T-helper 22 cell (primary cell): ENCODE measurements at regions not wholly inside any gene's neighbourhood (a gene's known extent, or its start where the extent isn't known, plus 50 kb on each side); places are given as distances from the start of the nearest gene placed in this dataset.
"Not testable (repeated sequence)": the region's sequence is repeated elsewhere in the genome, so short reads cannot be mapped to it uniquely, and the experiment has no call there.

Experiments used
- DNase-seq: peaks from one replicate; pipeline ENCODE4 v3.0.0-alpha.2; 2020; ENCODE audit warnings: low read depth

DNA sequence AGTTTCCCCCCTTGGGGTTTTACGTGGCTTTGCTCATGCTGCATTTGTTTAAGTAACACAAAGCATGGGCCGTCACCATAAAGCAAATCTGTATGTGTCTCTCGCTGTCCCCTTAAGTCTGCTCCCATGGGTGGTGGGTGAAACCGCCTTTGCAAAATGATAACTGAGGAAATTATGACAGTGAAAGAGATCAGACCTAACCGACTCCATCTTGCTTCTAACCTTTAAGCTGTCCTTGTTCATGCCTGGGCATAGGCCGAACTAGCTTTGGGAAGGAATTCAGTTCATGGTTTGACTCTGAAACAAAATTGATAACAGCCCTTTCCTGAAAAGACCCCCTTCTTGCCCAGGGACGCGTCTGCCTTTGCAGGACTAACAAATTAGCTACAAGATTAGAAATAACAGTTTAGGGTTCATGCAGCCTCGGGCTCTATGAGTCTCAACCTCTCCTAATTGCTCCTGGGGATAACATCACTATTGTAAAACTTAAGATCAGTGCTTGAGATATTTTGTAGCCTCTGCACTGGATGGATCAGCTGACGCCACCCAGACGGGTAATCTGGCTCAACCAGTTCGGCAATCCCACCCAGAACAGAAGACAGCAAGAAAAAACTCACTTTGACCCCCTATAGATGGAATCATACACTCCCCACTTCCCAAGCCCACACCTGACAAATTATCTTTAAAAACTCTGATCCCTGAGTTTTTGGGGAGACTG is 623.7 kb downstream of the TYW1 start:
- DNase-seq = no peak

DNA sequence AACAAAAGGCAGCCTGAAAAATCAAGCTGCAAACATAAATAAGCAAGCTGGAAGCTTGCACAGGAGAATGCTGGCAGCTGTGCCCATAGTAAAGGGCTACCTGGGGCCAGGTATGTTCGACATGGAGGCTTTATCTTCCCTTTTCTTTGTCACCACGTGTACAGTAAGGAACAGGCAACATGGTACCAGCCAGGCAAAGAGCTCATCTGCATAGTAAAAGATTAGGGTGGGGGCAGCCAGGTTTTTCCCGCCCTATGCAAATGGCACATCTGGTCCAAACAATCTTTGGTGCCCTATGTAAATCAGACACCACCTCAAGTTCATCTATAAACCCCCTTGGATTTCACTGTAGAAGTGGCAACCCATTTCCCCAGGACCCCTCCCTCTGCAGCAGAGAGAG is 625.1 kb downstream of the TYW1 start:
- DNase-seq = no peak

DNA sequence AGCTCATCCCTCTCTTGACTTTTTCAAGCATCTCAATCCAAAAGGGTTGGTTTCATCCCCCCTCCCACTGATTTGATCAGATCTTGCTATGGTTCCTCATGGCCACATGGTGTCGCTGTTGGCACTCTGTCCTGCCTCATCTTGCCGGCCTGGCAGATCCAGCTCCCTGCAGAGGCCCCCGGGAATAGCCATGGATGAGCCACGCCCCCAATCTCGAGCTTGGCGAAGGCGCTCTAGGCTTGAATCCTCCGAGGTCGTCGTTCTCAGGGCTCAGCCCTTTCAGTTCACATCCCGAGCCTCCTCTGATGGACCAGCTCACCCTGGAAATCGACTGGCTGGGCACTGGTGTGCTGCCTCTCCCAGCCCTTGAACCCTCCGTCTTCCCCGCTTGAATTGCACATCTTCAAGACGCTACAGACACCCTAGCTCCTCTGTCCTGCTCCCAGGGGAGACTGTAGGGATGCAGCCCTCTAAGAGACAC is 628.7 kb downstream of the TYW1 start:
- no peak for DNase-seq

DNA sequence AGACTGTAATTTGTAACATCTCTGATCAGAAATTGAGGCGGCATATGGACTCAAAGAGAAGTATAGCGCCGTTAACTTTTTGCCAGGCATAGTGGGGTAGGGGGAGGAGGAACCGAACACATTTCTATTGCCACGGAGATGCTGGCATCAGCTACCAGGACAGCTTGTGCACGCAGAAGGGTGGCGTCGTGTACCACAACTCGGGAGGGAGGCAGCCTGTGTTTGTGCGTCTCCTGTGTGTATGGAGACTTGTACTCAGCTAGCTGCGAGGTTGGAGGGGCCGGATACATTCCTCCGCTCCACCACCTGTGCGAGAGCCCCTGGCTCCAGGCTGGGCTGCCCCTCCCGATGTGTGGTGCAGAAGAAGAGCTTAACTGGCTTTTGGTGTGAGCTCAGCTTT is 634.8 kb downstream of the TYW1 start:
- no peak for DNase-seq

DNA sequence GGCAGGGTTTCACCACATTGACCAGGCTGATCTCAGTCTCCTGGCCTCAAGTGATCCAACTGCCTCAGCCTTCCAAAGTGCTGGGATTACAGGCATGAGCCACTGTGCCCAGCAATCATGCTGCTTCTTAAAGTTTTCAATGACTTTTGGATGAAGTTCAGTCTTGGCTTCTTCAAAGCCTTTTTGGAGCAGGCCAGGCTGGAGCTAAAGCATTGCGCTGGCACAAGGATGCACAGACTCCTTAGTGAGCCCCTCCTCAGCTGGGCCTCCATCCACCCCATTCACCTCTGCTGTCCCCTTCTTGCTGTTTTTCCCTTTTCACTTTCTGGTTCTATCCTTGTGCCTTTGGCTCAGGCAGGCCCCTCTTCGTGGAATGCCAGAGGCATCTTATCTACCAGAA is 638.6 kb downstream of the TYW1 start:
- no peak for DNase-seq

DNA sequence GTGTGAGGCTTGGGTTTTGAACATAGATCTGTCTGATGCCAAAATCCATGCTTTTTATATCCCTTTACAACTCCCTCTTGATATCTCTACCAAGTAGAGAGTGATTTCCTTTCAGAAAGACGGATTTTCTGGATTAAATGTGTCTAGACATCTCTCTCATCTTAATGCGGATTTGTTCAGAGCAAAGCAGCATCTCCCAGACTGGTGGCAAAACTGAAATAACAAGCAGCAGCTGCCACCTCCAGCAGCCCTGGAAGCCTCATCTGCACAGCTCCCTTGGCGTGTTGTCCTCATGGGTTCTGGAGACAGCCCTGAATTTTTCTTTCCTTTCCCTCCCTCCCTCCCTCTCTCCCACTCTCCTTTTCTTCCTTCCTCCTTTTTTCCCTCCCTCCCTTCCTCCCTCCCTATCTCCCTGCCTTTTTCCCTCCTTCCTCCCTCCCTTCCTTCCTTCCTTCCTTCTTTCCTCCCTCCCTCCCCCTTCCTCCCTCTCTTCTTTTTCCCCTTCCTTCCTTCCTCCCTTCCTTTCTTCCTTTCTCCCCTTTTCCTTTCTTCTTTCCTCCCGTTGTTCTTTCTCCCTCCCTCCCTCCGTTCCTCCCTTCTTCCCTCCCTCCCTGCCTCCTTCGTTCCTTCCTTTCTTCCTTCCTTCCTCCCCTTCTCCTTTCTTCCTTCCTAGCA is 639.9 kb downstream of the TYW1 start:
- DNase-seq = no peak

DNA sequence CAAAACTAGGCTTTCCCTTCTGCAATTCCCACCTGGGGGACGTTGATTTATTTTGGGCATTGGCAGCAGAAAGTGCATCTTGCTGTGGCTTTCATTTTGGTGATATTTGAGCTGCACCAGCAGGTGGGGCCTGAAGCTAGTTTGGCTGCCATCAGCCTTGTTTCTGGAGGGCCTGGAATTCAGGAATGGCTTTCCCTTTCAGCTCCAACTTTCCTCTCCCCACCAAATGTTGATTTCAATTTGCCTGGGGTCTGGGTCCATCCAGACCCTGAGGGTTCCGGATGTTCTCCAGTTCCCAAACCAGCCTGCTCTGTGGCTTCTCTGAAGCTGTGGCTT is 640.4 kb downstream of the TYW1 start:
- no peak for DNase-seq

DNA sequence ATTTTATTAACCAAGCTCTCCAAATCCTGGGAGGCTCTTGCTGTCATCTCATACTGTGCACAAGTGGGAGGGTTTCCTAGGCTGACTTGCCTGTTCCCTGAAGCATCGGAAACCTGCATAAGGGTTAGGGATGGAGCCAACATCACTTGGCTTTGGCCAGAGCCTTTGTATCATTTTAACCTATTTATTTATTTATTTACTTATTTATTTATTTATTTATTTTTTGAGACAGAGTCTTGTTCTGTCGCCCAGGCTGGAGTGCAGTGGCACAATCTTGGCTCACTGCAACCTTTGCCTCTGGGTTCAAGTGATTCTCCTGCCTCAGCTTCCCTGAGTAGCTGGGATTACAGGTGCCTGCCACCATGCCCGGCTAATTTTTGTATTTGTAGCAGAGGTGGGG is 645.9 kb downstream of the TYW1 start:
- DNase-seq = not testable (repeated sequence)

DNA sequence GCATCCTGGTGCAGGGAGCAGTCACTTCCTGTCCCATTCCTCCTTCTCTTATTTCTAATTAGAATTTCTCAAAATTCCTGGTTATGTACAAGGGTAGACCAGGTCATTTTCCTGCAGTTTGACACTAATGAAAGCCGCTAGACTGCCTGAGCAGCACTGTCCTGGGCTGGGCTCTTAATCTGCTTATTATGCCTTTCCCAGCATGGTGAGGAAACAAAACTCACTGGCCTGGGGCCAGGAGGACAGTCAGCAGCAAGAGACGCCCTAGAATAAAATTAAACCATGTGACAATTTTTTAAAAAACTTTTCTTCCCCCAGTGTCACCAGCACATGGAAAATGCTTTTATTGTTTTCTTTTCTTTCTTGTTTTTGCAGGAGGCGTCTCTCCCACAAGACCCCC is 647.5 kb downstream of the TYW1 start:
- DNase-seq = no peak

DNA sequence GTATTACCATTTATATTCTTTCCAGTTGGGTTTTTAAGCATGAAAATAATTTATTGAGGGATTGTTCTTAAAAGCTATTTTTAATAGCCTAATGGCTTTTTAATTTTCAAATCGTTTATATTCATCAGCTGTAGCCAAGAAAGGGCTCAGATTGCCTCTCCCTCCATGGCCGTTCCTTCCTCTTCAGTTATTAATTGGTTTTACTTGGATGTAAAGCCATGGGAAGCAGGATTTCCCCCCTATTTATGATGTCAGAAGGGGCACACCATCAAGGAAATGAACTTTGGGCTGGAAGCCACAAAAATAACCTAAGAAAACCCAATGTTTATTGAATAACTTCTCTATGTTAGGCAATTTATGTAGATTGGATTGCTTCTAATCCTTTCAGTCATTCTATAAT is 656.3 kb downstream of the TYW1 start:
- no peak for DNase-seq

DNA sequence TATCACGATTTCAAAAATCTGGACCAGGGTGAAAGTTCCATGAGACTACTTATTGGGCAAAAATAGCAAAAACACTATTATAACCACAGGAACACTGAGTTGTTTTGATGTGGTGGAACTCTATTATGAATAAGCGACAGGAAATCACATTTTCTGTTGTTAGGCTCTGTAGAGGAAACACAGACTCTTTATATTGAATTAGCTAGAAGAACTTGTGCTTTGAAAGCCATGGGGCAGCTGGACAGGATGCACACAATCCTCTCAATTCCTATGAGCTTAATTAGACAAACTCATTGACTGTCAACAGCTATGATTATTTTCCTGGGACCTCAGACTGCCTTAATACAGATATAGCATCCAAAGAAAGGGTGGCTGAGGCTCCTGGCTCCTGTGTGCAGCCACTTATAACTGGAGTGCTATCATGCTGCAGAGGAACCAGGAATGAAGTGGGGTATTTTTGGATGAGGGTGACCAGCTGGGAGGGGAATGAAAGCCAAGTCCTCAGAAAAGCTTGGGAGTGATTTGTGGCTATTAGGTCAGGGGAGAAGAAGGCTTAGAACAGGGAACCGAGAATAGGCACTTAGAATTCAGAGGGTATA is 657.3 kb downstream of the TYW1 start:
- no peak for DNase-seq

DNA sequence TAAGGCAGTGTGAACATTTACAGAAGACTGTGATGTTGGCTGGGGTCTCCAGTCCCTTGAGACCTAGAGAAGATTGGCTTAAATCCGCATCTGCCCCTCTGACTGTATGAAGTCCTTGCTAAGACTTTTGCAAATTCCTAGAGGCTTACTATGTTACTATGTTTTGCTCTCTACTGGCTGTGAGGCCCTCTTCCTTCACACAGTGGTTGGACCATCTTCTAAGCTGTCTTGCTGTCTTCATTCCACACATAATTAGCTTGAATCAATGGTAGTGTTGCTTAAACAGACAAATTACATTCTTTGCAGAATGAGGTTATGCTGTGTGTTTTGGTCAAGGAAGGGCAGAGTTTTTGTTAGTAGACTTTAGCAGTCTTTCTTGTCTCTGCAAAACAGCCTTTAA is 658.0 kb downstream of the TYW1 start:
- DNase-seq = no peak

DNA sequence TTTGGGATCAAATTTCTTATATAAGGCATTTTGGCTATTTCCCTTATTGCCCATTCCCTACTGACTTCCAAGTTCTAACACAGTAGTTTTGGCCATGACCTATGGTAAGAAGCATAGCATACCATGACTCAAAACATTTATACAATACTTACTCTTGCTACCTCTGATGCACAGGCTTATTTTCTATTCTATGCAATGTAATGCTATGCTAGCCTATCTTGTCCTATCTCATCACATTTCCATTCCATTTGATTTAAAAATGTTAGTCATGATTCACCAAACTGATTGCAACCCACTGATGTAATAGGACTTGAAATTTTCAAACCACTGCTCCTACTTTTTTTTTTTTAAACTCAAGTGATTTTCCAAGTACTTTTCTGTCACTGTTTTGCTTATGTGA is 658.5 kb downstream of the TYW1 start:
- no peak for DNase-seq

DNA sequence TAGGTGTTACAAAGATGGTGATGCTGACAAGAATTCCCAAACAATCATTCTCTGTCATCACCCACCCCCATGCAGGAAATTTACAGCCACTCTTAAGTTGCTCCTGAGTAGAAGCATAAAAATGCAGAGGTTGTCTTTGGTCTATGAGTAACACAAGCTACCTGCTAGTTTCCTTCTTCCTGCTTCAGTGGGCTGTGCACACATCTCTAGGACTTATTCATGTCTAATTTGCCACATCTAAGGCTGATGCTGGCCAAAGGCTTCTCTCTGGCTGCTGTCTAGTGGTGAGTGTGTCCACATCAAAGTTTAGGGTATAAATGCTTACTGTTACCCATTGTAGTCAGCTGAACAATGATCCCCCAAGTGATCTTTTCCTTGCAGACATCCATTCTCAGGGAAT is 662.5 kb downstream of the TYW1 start:
- DNase-seq = no peak

DNA sequence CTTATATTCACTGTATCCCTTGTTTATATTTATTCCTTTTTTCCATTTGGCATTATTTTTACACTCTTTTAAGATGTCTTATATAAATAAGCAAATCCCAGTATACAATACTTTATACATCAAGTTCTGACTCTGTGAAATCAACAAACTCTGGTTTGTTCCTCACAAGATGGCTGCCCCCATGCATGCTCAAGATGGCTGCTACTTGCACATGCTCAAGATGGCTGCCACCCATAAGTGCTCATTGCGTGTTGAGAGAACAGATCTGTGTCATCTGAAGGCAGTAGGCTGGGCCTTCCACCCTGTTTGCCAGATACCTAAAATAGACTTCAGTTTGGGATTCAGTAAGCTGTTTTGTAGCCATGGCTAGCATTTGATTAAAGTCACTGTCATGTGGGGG is 666.2 kb downstream of the TYW1 start:
- DNase-seq = no peak

DNA sequence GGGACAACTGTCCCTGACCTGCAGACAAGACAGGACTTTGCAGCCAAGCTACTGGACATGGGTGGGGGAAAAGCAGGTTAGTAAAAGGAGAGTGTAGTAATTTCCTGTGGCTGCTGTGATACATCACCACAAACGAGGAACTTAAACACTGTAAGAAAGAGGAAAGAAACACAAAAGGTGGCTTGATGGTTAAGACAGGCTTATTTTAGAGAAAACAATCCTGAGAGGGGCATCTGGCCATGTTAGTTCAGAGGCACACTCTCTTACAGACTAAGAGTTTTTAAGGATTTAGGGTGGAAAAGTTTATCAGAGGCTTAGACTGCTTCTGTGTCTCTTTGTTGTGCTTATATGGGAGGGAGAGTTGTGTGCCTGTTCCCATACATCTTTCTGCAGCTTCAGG is 667.0 kb downstream of the TYW1 start:
- DNase-seq = no peak

DNA sequence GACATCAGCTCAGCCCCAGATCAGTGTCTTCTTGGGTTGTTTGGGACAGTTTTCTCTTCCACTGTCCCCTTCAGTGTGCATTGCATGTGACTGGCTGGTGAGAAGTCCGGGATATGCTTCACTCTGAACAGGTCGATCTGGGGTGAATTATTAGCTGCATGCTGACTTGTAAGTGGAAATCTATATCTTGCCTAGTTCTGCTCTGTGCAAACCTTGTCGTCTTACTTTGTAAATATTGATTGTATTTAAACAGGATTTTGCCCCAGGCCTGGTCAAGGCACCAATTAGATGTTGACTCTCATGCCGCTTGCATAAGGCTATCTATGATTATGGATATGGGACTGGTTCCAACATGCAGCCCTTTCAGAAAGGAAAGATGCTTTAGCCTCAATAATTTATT is 669.7 kb downstream of the TYW1 start:
- not testable (repeated sequence) for DNase-seq

DNA sequence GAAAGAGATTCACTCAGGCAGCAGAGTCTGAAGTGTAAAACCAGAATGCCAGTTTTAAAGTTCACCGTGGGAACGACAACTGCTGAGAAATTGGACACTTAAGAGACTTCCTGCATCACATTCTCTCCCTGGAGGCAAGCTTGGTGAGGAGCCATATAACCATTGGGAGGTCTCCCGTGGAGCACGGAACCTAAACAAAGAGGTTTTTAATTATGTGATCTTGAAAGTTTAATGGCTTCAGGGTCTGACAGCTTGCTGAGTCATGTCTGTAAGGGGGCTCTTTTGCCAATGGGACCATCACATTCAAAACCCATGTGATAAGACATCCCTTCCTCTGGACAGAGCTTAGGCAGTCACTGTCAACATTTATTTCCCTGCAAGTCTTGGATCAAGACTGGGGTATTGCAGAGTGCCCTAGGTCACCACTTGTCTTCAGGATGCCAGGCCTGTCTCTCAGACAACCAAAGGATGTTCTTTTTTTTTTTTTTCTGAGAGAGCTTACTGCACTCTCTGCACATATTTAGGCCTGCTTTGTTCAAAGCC is 674.4 kb downstream of the TYW1 start:
- DNase-seq = no peak

DNA sequence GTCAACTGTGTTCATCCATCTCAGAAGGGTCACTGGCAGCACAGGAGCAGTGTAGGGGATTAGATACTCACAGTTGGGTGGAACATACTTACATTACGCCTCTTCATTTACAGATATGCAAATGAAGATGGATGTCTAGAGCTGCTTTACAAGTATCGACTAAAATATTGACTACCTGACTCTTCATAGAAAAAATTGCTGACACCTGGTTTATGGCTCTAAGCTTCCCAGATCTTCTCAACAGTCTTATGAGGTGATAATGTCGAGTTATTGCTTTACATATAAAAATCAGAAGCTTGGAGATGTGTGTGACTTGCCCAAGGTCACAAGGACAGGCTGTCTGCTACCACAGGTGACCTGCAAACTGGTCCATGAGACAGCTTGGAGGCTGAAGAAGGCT is 677.2 kb downstream of the TYW1 start:
- DNase-seq = no peak

DNA sequence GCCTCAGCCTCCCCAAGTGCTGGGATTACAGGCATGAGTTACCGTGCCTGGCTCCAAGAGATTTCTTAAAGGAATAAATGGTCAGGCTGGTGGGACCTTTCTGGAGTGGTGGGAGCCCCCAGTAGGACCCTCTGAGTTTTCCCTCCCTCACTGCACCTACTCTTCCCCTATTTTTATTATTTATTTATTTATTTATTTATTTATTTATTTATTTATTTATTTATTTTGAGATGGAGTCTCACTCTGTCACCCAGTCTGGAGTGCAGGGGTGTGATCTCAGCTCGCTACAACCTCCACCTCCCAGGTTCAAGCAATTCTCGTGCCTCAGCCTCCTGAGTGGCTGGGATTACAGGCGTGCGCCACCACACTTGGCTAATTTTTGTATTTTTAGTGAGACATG is 678.2 kb downstream of the TYW1 start:
- DNase-seq = not testable (repeated sequence)

DNA sequence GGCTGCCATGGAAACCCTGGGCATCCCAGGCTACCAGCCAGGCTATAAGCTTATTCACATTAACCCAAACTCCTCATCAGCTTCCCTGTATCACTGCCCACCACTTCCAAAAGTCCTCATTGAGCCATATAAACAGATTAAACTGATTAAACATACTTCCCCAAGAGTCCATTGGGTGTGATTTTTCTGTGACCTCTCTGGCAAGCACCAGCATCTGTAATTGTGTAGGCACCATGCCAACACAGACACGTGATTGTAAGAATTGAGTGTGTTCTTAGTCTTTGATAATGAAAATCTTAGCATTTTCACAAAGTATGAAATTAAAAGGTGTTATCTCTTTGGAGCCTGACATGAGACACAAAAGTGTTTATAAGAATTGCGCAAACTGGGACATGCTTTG is 679.3 kb downstream of the TYW1 start:
- DNase-seq = no peak

DNA sequence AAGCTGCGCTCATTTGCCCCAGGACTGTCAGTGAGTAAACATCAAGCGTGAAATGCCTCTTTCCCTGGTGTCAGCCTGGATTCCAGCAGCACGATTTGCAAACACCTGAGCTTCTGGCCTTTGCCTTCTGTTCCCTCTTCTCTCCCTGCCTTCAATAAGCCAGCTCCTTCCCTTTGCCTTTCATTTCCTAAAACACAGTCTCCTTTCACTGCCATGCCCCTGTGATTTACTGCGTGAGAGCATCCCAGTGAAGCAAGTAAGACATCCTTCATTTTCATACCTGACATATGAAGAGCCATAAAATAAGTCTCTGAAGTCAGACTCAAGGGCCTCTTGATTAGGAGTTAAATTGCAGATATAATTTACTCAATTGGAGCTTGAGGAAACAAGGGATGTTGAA is 681.8 kb downstream of the TYW1 start:
- no peak for DNase-seq

DNA sequence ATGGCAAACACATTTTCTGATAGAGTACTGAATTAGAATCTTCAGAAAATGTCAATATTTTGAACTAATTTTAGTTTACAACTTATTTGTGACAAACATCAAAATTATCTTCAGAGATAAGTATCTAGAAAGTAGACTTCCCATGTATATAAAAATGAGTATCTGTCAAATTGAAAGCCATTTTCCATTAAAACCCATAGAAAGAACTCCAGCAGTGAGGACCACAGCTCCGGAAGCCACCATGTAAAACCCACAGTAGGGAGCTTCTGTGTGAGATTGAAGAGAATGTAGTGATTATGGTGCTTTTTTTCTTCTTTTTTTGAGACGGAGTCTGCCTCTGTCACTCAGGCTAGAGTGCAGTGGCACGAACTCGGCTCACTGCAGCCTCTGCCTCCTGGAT is 687.0 kb downstream of the TYW1 start:
- no peak for DNase-seq
